HG03571 (cell line): ENCODE measurements at regions not wholly inside any gene's neighbourhood (a gene's known extent, or its start where the extent isn't known, plus 50 kb on each side); places are given as distances from the start of the nearest gene placed in this dataset.
"Not testable (repeated sequence)": the region's sequence is repeated elsewhere in the genome, so short reads cannot be mapped to it uniquely, and the experiment has no call there.

Experiments
- ATAC-seq: cut with Tn5 transposase; IDR thresholded peaks from one replicate; pipeline ENCODE4 v1.9.1; 2021; ENCODE audit not compliant: unreplicated experiment

DNA sequence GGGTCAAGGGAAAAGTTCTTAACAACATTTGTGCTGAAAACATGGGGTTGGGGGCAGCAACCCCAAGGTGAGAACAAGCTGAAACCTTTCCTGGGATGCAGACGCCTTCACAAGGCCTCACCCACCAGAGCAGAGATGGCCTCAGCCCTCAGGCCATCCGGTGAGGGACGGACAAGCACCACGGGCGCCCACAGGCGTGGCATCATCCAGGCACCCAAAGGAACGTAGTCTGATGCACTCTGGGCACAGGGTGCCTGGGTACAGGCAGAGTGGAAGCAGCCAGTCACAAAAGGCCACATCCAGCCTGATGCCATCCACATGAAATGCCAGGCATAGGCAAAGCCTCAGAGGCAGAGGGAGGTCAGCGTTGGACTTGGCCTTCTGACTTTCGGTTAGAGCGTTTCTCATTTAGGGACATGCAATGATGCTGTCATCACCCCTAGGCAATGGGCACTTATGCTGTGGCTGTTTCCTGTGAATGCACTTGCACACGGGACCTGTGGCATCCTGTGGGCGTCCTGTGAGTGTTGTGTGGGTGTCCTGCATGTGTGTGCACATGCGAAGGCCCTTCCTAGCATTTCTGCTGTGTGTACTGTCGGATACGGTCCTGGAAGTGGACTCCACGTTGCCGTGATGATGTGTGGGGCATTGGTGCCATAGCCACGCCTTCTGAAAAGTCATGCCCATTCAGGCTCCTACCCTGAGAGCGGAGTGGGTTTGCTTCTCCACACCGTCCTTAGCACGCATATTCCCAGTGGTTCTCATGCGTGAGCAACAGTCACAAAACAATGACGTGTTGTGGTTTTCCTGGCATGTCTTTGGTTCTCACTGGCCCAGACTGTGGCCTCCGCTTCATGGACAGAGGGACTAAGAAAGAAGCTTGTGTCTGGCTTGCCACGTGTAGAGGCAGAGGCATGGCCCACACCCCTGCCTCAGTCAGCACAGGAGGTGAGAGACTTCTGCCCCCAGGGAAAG, 52.7 kb upstream of the ZNF469 start:
- ATAC-seq, result no peak

DNA sequence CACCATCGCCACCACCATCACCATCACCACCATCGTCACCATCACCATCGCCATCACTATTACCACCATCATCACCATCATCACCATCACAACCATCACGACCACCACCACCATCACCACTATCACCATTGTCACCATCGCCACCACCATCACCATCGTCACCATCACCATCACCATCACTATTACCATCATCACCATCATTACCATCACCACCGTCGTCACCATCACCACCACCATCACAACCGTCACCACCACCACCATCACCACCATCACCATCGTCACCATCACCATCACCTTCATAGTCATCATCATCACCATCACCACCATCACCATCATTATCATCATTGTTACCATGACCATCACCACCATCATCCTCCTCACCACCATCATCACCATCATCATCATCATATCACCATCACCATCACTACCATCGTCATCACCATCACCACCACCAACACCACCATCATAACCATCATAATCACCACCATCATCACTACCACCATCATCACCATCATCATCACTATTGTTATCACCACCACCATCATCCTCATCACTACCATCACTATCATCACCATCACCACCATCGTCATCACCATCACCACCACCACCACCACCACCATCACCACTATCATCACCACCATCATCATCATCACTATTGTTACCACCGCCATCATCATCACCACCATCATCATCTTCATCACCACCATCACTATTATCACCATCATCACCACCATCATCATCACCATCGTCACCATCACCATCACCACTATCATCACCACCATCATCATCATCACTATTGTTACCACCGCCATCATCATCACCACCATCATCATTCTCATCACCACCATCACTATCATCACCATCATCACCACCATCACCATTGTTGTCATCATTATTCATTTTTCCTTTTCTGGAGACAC, 51.5 kb upstream of the ZNF469 start:
- ATAC-seq, result no peak

DNA sequence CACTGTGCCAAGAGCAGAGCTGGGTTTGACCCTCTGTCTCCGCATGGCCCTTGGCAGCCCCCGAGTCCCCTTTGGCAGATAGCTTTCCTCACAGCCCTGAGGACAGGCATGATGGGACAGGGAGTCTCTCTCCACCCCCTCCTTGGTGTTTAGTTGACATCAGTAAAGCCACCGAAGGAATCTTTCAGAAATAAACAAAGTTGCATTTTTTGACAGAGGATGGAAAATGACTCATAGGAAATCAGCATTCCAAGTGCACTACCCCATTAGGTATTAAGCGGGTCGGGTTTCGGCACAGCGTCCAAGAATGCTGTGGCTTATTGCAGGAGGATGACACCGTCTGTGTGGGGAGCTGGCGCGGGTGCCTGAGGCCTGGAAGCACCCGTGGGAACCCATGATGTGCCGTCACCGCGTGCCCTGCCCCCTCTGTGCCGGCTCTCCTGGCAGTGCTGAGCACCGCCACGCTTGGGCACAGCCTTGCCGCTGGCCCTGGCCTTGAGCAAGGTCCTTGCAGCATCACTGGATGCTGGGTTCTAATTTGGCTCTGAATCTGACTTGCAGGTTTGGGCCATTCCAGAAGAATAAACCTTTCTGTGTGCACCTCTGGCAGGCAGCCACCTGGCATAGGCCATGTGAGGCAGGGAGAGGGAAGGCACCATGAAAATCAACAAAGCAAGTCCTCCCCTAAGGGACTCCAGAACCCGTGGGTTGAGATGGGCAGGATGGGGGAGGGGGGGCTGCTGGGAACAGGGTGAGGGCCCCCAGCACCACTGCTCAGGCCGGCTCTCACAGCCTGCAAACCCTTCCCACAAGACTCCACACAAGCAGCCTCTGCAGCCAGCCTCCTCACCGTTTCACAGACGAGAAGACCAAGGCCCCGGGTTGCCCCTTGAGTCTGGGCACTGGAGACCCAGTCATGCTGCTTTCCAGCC, 50.5 kb upstream of the ZNF469 start:
- ATAC-seq, result no peak

DNA sequence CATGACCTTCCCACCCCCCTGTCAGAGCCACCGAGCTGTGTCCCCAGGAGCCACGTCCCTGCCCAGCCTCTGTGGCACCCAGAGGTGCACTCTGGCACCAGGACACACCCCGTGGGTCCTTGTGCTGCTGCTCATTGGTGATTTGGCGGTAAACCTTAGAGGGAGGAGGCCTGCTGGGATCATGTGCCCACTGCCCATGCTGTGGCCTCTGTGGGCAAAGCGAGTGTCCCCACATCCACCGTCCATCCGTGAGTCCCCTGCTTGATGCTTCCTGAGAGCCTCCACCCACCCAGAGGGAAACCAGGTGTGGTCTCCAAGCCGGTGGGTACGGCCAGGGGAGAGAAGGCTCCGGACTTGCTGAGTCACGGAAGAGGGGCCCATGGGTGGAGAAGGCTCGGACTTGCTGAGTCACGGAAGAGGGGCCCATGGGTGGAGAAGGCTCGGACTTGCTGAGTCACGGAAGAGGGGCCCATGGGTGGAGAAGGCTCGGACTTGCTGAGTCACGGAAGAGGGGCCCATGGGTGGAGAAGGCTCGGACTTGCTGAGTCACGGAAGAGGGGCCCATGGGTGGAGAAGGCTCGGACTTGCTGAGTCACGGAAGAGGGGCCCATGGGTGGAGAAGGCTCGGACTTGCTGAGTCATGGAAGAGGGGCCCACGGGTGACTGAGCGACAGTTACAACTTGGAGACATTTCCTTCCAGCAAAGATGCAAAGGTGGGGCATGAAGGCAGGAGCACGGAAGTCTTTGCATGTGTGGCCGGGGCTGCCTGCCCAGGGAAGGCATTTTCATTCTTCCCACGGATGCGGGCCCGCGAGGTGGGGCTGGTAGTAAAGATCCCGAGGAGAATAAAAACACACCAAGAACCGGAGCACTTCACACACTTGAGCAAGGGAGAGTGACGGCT, 49.6 kb upstream of the ZNF469 start:
- not testable (repeated sequence) for ATAC-seq
